Fibroblast of mammary gland (primary cell): ENCODE measurements at regions not wholly inside any gene's neighbourhood (a gene's known extent, or its start where the extent isn't known, plus 50 kb on each side); places are given as distances from the start of the nearest gene placed in this dataset.

Experiments
- DNase-seq: peaks from one replicate; pipeline ENCODE4 v3.0.0-alpha.2; 2010; ENCODE audit warnings: low read depth
- H3K4me3 ChIP-seq: 2 replicates; pipeline ENCODE4 v1.5.1; 2011; ENCODE audit warnings: low read depth, mild to moderate bottlenecking, low read length, moderate library complexity; ENCODE audit not compliant: control insufficient read depth
- CTCF ChIP-seq: conservative IDR thresholded peaks from 2 replicates; pipeline ENCODE4 v1.5.1; 2011; ENCODE audit warnings: low read depth, low read length, inconsistent platforms; ENCODE audit not compliant: control insufficient read depth, insufficient read depth

GRCh38 chr16:85222155-85222863, 110.0 kb upstream of the CIBAR2 start:
- DNase-seq = no peak
- TF ChIP-seq CTCF = no peak

GRCh38 chr16:85225257-85225656, 113.0 kb upstream of the CIBAR2 start:
- no peak for DNase-seq
- no peak overlapping the region for H3K4me3 ChIP-seq
- TF ChIP-seq CTCF = no peak

More at GRCh38 chr16:85222155-85222863, 110.0 kb upstream of the CIBAR2 start:
- no peak overlapping the region for H3K4me3 ChIP-seq

- no peak overlapping the region for H3K4me3 ChIP-seq
- TF ChIP-seq CTCF = no peak
- DNase-seq = no peak
Observed at GRCh38 chr16:85225721-85226120, 113.4 kb upstream of the CIBAR2 start.

GRCh38 chr16:85227084-85227945, 115.0 kb upstream of the CIBAR2 start:
- no peak for DNase-seq
- H3K4me3 ChIP-seq = no peak overlapping the region
- no peak for TF ChIP-seq CTCF

- H3K4me3 ChIP-seq = no peak overlapping the region
- peak; percentile 16 for TF ChIP-seq CTCF
- DNase-seq = peak; percentile 72
Observed at GRCh38 chr16:85227946-85228862, 115.9 kb upstream of the CIBAR2 start.

- no peak for TF ChIP-seq CTCF
- no peak overlapping the region for H3K4me3 ChIP-seq
- no peak for DNase-seq
Observed at GRCh38 chr16:85228970-85229430, 116.7 kb upstream of the CIBAR2 start.
